HG03139 (cell line): ENCODE measurements at regions not wholly inside any gene's neighbourhood (a gene's known extent, or its start where the extent isn't known, plus 50 kb on each side); places are given as distances from the start of the nearest gene placed in this dataset.

ENCODE experiments used
- ATAC-seq: cut with Tn5 transposase; IDR thresholded peaks from one replicate; pipeline ENCODE4 v1.9.1; 2021; ENCODE audit not compliant: unreplicated experiment

DNA sequence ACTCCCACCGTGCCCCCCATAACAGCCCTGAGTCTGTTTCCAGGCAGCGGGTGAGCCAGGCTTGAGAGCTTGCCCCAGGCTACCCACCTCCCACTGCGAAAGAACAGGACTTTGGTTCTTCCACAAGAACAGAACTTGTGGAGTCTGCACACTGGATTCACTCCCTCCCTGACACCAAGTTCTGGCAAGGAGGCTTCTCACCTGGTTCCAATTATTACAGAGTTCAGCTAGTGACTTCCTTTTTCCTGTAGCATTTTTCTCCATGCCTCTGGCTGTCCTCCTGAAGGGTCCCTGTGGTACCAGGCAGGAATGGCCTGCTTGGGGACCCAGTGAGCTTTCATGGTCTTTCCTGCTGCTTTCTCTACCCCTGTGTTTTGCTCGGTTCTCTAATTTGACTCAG, 208.6 kb upstream of the SFRP2 start:
- ATAC-seq, result no peak

DNA sequence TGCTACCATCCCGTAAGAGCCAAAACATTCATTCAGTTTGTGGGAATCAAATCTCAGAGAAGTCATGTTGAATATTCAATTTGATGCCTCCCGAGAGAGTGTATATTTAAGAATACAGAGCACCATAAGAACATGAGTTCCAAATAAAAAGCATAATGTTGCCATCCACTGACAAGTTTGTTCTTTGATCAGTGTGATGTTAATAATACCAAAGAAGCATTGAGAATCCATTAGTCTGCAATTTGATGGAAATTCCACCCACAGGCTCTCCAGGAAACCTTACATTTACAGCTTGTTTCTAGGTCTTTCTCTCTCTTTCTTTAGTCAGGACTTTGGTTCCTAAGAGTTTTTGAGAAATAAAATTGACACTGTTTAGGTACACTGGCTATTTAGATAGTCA, 200.6 kb upstream of the SFRP2 start:
- no peak for ATAC-seq

GRCh38 chr4:153988492-153989363, 199.8 kb upstream of the SFRP2 start:
- no peak for ATAC-seq

DNA sequence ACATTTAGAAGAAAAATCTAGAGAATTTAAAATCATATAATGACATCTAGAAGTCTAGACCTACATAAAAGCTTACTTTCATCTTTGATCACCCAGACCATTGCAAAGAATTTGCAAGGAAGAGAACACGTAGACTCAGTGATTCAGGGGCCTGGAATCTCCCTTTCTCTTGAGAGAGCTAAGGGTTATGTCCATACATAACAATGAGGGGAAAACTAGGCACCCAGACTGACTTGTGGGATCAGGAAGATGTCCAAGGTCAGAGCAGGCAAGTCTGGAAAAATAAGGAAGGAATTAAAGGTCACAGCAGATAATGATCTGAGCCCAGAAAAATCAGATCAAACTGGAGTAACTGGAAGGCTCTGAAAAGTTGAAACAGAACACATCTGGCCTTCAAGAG, 198.4 kb upstream of the SFRP2 start:
- ATAC-seq, result no peak

DNA sequence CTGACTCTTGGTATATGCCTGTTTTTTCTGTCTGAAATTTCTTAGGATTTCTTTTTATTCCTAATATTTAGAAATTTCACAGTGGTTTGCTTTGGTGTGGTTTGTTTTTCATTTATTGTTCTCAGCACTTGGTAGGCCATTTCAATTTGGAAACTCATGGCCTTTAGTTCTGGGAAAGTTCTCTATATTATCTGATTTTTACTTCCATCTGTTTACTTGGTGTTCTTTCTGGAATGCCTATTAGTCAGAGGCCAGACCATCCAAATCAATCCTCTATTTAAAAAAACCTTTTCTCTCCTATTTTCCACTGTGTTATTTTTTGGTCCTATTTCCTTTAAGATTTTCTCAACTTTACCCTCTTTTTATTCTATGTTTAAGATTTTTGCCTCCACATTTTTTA, 188.1 kb upstream of the SFRP2 start:
- no peak for ATAC-seq

GRCh38 chr4:153974452-153974851, 185.6 kb upstream of the SFRP2 start:
- ATAC-seq, result no peak

GRCh38 chr4:153973942-153974341, 185.1 kb upstream of the SFRP2 start:
- ATAC-seq, result no peak

GRCh38 chr4:153971899-153972298, 183.0 kb upstream of the SFRP2 start:
- ATAC-seq, result no peak

DNA sequence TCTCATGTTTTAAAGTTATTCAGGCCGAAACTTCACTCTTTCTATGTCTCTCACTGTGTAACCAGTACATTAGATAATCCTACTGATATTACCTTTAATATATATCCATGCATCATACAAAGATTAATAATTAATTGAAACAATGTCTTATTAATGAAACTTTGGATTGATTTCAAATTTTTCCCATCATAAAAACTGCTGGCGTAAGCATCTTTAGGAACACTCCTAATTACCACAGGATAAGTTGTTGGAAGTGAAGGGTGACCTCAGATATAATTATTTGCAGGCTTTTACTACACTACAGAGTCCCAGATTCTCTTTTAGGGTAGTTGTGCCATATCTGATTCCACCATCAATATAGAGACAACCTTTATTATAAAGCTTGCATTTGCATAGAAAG, 181.3 kb upstream of the SFRP2 start:
- ATAC-seq, result no peak

- ATAC-seq, result no peak
Observed at GRCh38 chr4:153969542-153969941, 180.7 kb upstream of the SFRP2 start.

DNA sequence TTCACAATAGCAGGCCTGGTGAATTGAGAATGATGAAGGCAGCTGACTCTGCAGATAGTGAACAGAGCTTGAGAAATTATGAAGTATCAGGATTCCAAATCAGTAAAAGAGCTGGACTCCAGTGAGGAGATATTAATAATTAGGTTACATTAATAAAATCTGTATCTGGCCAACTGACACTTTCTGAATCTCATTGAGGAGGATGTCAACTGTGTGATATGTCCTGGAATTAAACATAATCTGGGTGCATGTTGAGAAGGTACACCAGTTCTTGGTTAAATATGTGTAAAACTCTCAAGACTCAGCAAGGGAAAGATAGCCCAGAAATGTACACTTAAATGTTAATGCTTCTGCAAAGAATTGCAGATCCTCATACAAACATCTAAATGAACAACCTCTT, 177.8 kb upstream of the SFRP2 start:
- no peak for ATAC-seq

DNA sequence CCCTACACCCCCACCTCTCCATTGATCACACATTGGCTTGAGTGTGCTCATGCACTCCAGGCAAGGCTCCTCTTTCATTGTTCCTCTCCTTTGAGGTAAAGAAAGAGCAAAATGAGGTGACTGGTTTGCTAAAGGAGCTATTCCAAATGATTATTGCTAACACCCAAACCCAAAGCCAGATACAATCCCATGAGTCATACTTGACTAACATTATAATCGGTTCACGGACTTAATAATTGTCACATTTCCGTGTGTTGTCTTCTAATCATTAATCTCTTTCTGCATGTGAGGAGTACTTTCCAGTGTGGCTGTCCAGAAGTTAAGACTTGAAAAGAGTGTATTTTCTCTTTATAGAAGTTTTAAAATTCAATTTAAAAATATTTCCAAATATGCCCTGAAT, 174.3 kb upstream of the SFRP2 start:
- ATAC-seq, result no peak

- ATAC-seq, result no peak
Observed at GRCh38 chr4:153962311-153963039, 173.6 kb upstream of the SFRP2 start.

GRCh38 chr4:153955327-153955726, 166.4 kb upstream of the SFRP2 start:
- no peak for ATAC-seq

GRCh38 chr4:153954654-153955053, 165.8 kb upstream of the SFRP2 start:
- ATAC-seq, result no peak

GRCh38 chr4:153950100-153950979, 161.5 kb upstream of the SFRP2 start:
- ATAC-seq, result no peak

- no peak for ATAC-seq
Observed at GRCh38 chr4:153948041-153948440, 159.2 kb upstream of the SFRP2 start.

DNA sequence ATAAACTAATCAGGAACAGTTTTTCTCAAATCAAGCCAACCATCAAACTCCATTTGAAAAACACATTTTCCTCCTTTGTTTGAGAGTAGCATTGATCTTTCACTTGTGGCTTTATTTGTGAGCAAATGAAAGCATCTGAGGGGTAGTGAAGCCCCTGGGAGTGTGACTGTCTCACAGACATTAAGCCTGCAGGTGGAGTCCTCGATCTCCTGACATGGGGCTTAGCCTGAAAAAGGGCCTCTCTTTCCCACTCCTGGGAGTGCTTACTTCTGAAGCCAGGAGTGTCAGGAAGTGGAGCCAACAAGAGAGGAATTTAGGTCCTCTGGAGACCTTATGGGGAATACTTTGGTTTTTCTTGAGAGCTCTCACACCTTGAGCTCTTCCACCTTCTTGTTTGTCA, 158.2 kb upstream of the SFRP2 start:
- no peak for ATAC-seq

- ATAC-seq, result no peak
Observed at GRCh38 chr4:153945704-153946103, 156.8 kb upstream of the SFRP2 start.

DNA sequence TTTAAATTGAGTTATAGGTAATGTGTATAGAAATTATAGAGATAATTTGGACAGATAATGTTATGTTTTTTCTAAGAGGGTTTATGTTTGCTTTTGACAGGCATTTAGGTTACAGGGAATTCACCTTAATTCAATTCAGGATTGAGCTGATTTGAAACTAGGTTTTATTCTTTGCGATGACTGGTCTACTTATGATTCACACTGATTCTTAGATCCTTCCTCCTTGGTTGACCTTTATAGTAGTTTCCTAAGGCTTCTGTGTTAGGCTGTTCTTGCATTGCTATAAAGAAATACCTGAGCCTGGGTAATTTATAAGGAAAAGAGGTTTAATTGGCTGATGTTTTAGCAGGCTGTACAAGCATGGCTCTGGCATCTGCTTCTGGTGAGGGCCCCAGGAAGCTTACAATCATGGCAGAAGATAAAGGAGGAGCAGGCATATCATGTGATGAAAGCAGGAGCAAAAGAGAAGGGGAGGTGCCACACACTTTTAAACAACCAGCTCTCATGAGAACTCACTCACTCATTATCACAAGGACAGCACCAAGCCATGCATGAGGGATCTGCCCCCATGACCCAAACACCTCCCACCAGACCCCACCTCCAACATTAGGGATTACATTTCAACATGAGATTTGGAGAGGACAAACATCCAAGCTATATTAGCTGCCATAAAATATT, 155.0 kb upstream of the SFRP2 start:
- no peak for ATAC-seq

- ATAC-seq, result no peak
Observed at GRCh38 chr4:153940916-153941315, 152.0 kb upstream of the SFRP2 start.
